Umbilical cord (tissue), 1 donor: ENCODE measurements at regions not wholly inside any gene's neighbourhood (a gene's known extent, or its start where the extent isn't known, plus 50 kb on each side); places are given as distances from the start of the nearest gene placed in this dataset.
"Not testable (repeated sequence)": the region's sequence is repeated elsewhere in the genome, so short reads cannot be mapped to it uniquely, and the experiment has no call there.

Experiments used
- DNase-seq: peaks from one replicate; pipeline ENCODE4 v3.0.0-alpha.2; 2015; ENCODE audit warnings: low spot score

- no peak for DNase-seq
These were observed 56.1 kb downstream of the FEZF1 start for GRCh38 chr7:122248472-122248871.

DNA sequence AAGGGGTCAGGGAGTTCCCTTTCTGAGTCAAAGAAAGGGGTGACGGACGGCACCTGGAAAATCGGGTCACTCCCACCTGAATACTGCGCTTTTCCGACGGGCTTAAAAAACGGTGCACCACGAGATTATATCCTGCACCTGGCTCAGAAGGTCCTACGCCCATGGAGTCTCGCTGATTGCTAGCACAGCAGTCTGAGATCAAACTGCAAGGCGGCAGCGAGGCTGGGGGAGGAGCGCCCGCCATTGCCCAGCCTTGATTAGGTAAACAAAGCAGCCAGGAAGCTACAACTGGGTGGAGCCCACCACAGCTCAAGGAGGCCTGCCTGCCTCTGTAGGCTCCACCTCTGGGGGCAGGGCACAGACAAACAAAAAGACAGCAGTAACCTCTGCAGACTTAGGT is 65.8 kb downstream of the FEZF1 start:
- not testable (repeated sequence) for DNase-seq

- not testable (repeated sequence) for DNase-seq
These were observed 66.3 kb downstream of the FEZF1 start for GRCh38 chr7:122238297-122238696.

- no peak for DNase-seq
These were observed 78.7 kb downstream of the FEZF1 start for GRCh38 chr7:122225874-122226273.

DNA sequence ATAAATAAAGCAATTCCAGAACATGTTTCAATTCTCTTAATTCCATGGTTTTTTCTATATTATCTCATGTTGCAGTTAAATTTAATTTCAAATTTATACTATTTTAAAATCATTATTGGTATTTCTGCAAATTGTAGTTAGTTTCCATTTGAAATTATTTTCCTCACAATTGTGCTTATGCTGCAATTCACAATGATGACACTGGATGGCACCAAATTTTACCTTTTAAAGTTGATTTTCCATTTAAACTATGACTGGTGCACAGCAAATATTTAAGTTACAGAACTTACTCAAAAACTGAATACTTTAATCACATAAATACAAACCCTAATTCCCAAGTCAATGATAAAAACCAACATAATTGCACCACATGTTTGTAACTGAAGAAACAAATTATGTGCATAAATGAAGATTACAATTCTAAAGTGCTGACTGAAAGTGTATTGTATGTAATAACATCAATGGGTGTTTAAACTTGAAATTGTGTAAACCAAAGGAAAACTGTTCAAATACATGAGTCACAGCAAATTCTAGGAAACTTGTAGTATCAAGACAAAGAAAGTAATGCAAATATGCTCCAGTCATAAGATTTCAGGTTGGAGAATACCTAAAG is 75.3 kb upstream of the AASS start:
- DNase-seq: peak; percentile 40

DNA sequence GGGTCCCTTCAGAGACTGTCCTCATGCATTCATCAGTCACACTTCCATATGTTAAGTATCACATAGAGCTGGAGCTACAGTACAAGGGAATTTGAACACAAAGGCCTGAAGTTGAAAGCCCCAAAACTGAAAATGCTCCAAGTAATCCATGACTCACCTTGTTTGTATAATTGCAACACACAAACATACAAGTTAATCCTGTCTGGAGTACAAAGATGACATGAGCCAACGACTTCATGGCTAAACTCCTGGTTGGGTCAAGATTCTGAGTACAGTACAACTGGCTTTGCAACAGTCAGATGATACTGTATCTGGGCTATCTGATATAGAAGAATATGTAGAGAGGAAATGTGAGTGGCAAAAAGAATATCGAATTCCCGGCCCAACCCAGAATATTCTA is 73.1 kb upstream of the AASS start:
- DNase-seq: no peak

GRCh38 chr7:122212754-122213153 is 68.7 kb upstream of the AASS start:
- DNase-seq: no peak

DNA sequence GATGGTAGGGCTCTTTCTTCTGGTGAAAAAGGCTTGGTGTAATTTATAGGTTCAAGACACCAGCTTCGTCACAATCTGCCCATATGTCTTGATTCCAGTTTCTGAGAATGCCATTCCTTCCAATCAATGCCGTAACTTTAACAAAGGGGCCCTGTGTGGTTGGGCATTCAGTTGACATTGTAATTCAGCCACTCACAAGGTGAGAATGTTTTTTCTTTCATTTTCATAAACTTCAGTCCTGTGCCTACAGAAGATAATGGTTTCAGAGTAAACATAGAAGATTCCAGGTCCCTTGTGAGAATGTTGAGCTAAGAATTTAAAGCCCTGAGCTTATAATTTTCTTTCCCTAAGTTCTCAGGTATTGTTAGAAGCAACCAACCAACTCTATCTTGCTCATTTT is 67.3 kb upstream of the AASS start:
- no peak for DNase-seq

- no peak for DNase-seq
These were observed 62.9 kb upstream of the AASS start for GRCh38 chr7:122206985-122207384.

DNA sequence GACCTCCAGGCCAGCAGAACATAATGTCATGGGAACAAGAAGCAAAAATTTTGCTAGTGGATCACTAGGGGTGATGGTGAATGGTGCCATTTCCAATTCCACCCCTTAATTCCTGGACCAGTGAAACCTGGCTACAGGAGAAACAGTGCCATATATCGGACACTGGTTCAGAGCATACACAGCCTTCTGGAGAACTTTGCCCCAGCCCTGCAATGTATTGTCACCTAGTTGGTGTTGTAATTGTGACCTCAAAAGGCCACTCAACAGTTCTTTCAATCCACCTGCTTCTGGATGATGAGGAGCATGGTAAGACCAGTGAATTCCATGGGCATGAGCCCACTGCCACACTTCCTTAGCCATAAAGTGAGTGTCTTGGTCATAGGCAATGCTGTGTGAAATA is 59.8 kb upstream of the AASS start:
- no peak for DNase-seq

DNA sequence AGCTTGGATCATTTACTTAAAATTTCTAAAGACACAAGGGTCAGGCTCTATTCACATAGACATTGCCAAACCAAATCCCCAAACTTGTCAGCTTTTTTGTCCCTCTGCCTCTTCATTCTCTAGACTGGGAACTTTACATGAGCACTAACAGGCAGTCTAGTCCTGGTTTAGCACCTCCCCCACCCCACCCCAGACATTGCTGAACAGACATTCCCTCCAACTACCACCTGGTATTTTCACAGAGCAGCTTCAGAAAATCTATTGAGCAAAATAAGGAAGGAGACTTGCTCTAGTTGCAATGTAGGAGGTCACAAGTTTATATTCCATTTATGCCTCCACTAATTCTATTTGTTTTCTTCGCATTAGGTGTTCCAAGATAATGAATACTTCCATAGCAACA is 56.8 kb upstream of the AASS start:
- DNase-seq: no peak

DNA sequence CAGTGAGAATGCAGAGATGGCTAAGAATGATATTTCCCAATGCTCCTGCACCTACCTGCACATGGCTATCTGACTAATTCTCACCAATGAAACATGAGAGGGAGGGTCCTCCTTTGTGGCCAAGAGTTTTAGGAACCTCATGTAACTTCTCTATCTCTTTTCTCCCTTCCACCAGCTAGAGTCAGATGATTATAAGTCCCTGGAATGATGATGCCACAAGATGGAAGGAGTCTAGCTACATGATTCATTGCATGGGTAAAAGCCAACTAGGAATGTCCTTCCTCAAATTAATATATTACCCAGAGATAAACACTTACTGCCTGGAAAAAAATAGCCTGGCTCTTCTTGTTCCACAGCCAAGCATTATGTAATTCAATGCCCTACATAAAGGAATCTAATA is 55.1 kb upstream of the AASS start:
- no peak for DNase-seq

- no peak for DNase-seq
These were observed 54.5 kb upstream of the AASS start for GRCh38 chr7:122198581-122198980.
